IPS-15b (cell line): ENCODE measurements at regions not wholly inside any gene's neighbourhood (a gene's known extent, or its start where the extent isn't known, plus 50 kb on each side); places are given as distances from the start of the nearest gene placed in this dataset.

Source experiments
- H3K27me3 ChIP-seq: one replicate; pipeline ENCODE4 v1.6.1; 2013; ENCODE audit warnings: low read length; ENCODE audit not compliant: control insufficient read depth, insufficient read depth
- H3K36me3 ChIP-seq: one replicate; pipeline ENCODE4 v1.6.1; 2013; ENCODE audit warnings: low read length; ENCODE audit not compliant: control insufficient read depth, insufficient read depth
- H3K4me1 ChIP-seq: one replicate; pipeline ENCODE4 v1.6.1; 2013; ENCODE audit warnings: mild to moderate bottlenecking, low read length; ENCODE audit not compliant: control insufficient read depth, insufficient read depth
- H3K4me3 ChIP-seq: one replicate; pipeline ENCODE4 v1.5.1; 2013; ENCODE audit warnings: low read depth, low read length
- H3K9ac ChIP-seq: one replicate; pipeline ENCODE4 v1.6.1; 2013; ENCODE audit warnings: low read depth, mild to moderate bottlenecking, low read length
- H3K9me3 ChIP-seq: one replicate; pipeline ENCODE4 v1.6.1; 2013; ENCODE audit warnings: mild to moderate bottlenecking, low read length; ENCODE audit not compliant: control insufficient read depth, insufficient read depth

DNA sequence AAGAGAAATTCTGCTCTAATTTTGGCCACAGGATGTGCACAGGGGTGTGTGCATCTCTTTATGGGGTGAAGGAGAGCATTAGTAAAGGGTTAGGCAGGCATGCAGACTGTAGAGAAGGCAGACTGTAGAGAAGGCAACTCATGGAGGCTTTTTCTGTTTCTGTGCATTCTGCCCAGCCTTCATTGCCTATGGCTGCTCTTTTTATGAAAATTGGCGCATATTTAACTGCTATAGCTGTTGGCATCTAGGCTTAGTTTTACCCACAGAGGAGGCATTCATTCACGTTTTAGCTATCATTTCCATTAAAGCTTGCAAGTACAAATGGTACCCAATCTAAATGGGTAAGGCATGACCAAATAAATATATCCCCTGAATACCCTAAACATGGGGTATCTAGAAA, 286.8 kb upstream of the ID4 start:
- Histone ChIP-seq H3K27me3 (no peaks in the 10 kb centered on the region), H3K9me3 (no peaks in the 10 kb centered on the region), H3K4me3 (no peak overlapping the region), H3K36me3 (no peaks in the 10 kb centered on the region), H3K4me1 (no peaks in the 10 kb centered on the region), H3K9ac (no peak overlapping the region)

- H3K4me3 ChIP-seq = no peak overlapping the region
- H3K36me3 ChIP-seq = no peaks in the 10 kb centered on the region
- H3K4me1 ChIP-seq = no peaks in the 10 kb centered on the region
- H3K27me3 ChIP-seq = no peaks in the 10 kb centered on the region
- H3K9ac ChIP-seq = no peak overlapping the region
- no peaks in the 10 kb centered on the region for H3K9me3 ChIP-seq
Observed at GRCh38 chr6:19551611-19552010, 285.6 kb upstream of the ID4 start.

DNA sequence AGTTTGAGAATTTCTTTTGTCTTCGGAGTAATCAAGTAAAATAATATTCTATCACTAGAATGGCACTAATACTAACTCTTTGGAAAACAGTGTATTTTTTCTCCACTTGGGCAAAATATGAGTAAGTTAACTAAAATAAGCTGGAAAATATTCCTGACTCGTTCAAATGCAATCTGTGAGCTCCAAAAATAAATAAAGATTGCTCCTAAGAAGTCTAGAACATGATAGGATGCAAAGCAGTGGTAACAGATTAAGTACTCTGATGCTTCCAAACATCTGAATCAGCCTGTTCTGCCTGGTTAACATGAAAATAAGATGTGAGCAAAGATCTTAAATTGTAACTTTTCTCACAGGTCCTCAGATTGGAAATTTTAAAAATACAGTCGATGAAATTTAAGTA, 285.1 kb upstream of the ID4 start:
- H3K9ac ChIP-seq = no peak overlapping the region
- H3K4me3 ChIP-seq = no peak overlapping the region
- H3K27me3 ChIP-seq = no peaks in the 10 kb centered on the region
- H3K9me3 ChIP-seq = no peaks in the 10 kb centered on the region
- H3K4me1 ChIP-seq = no peaks in the 10 kb centered on the region
- H3K36me3 ChIP-seq = no peaks in the 10 kb centered on the region

GRCh38 chr6:19552588-19552987, 284.6 kb upstream of the ID4 start:
- H3K36me3 ChIP-seq = no peaks in the 10 kb centered on the region
- no peak overlapping the region for H3K4me3 ChIP-seq
- H3K4me1 ChIP-seq = no peaks in the 10 kb centered on the region
- H3K27me3 ChIP-seq = no peaks in the 10 kb centered on the region
- H3K9ac ChIP-seq = no peak overlapping the region
- H3K9me3 ChIP-seq = no peaks in the 10 kb centered on the region

DNA sequence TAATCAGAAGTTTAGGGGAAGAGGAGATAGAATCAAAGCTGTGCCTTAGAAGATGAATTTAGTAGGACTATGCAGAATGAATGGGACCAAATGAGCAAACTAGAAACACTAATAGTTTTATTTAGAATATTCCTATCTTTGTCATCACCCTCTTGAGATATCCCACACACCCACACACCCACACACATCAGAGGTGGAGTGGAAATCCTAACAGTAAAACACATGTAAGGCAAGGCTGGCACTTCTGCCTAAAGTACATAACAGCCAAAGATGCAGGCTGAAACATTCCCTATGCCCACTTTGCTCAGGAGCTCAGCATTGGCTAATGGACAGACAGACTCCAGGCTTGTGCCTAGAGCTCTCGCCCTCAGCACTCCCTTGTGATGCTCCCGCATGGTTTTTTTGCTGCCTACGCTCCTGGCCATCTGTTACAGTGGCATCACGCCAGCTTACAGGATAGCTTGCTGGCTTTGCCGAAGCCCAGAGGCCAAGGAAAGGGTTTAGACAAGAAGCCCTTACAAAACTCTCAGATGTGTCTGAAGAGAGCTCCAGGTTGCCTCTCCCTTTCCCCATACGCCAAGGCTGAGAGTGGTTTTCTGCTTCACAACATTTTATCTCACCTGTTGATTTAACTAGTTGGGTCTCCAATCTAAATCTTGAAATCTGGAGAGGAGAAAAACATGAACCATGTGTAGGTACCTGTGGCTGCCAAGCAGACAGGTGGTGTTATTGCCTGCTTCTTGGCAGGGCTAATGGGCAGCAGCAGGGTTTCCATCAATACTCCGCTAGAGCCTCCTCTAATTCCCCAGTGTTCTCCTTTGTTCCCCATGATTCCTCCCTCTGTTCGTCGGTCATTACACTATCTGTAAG, 282.6 kb upstream of the ID4 start:
- Histone ChIP-seq H3K27me3 (no peaks in the 10 kb centered on the region), H3K9me3 (no peaks in the 10 kb centered on the region), H3K36me3 (no peaks in the 10 kb centered on the region), H3K9ac (no peak overlapping the region), H3K4me3 (no peak overlapping the region), H3K4me1 (no peaks in the 10 kb centered on the region)

GRCh38 chr6:19557191-19557590, 280.0 kb upstream of the ID4 start:
- no peaks in the 10 kb centered on the region for H3K9me3 ChIP-seq
- no peak overlapping the region for H3K4me3 ChIP-seq
- no peaks in the 10 kb centered on the region for H3K27me3 ChIP-seq
- no peak overlapping the region for H3K9ac ChIP-seq
- H3K36me3 ChIP-seq = no peaks in the 10 kb centered on the region
- no peaks in the 10 kb centered on the region for H3K4me1 ChIP-seq

- H3K9me3 ChIP-seq = no peaks in the 10 kb centered on the region
- no peaks in the 10 kb centered on the region for H3K36me3 ChIP-seq
- no peak overlapping the region for H3K9ac ChIP-seq
- no peaks in the 10 kb centered on the region for H3K27me3 ChIP-seq
- no peak overlapping the region for H3K4me3 ChIP-seq
- no peaks in the 10 kb centered on the region for H3K4me1 ChIP-seq
Observed at GRCh38 chr6:19558201-19558600, 279.0 kb upstream of the ID4 start.

- no peaks in the 10 kb centered on the region for H3K9me3 ChIP-seq
- H3K9ac ChIP-seq = no peak overlapping the region
- no peak overlapping the region for H3K4me3 ChIP-seq
- no peaks in the 10 kb centered on the region for H3K4me1 ChIP-seq
- H3K27me3 ChIP-seq = no peaks in the 10 kb centered on the region
- H3K36me3 ChIP-seq = no peaks in the 10 kb centered on the region
Observed at GRCh38 chr6:19558934-19559333, 278.2 kb upstream of the ID4 start.

DNA sequence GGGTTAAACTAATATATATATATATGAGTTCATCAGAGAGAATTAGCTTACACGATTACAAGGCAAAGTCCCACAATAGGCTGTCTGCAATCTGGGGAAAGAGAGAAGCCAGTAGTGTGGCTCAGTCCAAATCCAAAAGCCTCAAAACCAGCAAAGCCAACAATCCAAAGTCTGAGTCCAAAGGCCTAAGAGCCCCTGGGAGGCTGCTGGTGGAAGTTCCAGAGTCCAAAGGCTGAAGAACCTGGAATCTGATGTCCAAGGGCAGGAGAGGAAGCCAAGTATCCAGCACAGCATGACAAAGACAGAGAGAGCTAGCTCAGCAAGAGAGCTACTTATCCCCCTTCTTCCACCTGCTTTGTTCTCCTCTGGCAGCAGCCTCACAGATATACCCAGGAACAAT, 274.7 kb upstream of the ID4 start:
- Histone ChIP-seq H3K36me3 (no peaks in the 10 kb centered on the region), H3K9me3 (no peaks in the 10 kb centered on the region), H3K27me3 (no peaks in the 10 kb centered on the region), H3K4me3 (no peak overlapping the region), H3K9ac (no peak overlapping the region), H3K4me1 (no peaks in the 10 kb centered on the region)

GRCh38 chr6:19569563-19569962, 267.6 kb upstream of the ID4 start:
- no peak overlapping the region for H3K9ac ChIP-seq
- no peaks in the 10 kb centered on the region for H3K27me3 ChIP-seq
- H3K4me1 ChIP-seq = no peaks in the 10 kb centered on the region
- H3K9me3 ChIP-seq = no peaks in the 10 kb centered on the region
- H3K36me3 ChIP-seq = no peaks in the 10 kb centered on the region
- H3K4me3 ChIP-seq = no peak overlapping the region

DNA sequence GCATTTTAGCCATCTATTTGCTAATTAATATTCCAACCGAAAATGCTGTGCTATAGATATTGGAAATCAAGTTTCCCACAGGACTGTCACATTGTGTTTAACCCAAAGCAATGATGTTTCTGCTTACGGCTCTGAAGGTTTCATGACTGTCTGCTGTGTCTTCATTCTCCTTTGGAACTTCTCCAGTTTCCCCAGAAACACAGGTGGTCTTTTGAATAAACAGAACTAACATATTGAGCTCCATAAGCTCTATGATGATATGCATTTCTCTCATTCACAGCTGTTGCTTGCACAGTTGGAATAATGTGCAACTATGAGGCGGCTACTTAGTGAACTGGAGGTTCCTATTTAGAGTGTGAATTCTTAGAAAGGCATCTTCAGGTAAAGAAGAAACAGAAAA, 266.0 kb upstream of the ID4 start:
- Histone ChIP-seq H3K36me3 (no peaks in the 10 kb centered on the region), H3K4me3 (no peak overlapping the region), H3K9me3 (no peaks in the 10 kb centered on the region), H3K9ac (no peak overlapping the region), H3K4me1 (no peaks in the 10 kb centered on the region), H3K27me3 (no peaks in the 10 kb centered on the region)

DNA sequence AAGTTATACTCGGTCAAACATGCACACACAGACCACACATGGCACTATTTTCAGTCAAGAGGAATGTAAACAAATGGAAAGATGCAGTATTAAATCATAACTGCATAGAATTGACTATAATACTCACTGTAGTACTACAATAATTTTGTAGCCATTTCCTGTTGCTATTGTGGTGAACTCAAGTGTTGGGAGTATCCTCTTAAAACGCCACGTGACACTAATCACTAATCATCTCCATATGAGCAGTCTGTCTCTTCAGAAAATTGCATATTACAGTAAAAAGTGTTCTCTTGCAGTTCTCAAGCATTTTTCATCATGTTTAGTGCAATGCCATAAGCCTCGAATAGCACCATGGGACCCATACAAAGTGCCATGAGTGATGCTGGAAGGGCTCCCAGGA, 258.7 kb upstream of the ID4 start:
- Histone ChIP-seq H3K9me3 (no peaks in the 10 kb centered on the region), H3K4me1 (no peaks in the 10 kb centered on the region), H3K27me3 (no peaks in the 10 kb centered on the region), H3K36me3 (no peaks in the 10 kb centered on the region), H3K9ac (no peak overlapping the region), H3K4me3 (no peak overlapping the region)
